ENCODE measurements at regions not wholly inside any gene's neighbourhood (a gene's known extent, or its start where the extent isn't known, plus 50 kb on each side); places are given as distances from the start of the nearest gene placed in this dataset.

DNA sequence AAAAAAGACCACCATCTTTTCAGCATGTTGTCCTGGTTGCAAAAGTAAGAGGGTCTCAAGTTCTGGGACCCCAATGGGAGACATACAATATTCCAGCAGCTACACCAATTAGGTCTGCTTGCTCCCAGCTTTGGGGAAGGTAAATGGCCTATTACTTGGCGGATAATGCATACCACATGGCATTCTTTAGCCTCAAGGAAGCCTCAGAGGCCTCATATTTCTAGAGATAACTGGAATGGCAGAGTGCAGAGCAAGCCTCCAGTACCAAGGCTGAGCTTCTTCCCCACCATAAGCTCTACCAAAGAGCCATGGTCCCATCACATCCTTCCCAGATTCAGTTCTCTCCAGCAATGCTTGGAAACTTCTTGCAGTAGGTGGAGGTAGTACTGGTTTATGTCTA, 493.8 kb downstream of the SHQ1 start:
- TF ChIP-seq MAX (IDR thresholded peaks at IDR 0.05), result no peak
- no peak for TF ChIP-seq CTCF (IDR thresholded peaks at IDR 0.05)
- no peak for TF ChIP-seq MAFK (IDR thresholded peaks at IDR 0.05; ENCODE audit: partially characterized antibody)
- TF ChIP-seq EP300 (IDR thresholded peaks at IDR 0.05), result no peak
- TF ChIP-seq PHF8 (IDR thresholded peaks at IDR 0.05; ENCODE audit: borderline replicate concordance, low read depth), result no peak
- TF ChIP-seq, protein P1, sequence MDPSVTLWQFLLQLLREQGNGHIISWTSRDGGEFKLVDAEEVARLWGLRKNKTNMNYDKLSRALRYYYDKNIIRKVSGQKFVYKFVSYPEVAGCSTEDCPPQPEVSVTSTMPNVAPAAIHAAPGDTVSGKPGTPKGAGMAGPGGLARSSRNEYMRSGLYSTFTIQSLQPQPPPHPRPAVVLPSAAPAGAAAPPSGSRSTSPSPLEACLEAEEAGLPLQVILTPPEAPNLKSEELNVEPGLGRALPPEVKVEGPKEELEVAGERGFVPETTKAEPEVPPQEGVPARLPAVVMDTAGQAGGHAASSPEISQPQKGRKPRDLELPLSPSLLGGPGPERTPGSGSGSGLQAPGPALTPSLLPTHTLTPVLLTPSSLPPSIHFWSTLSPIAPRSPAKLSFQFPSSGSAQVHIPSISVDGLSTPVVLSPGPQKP (IDR thresholded peaks at IDR 0.05; ENCODE audit: low read depth, low read length), result no peak
- no peak for TF ChIP-seq ESRRA (IDR thresholded peaks at IDR 0.05; ENCODE audit: borderline replicate concordance, low read length)
- TF ChIP-seq MYC (IDR thresholded peaks at IDR 0.05; ENCODE audit: borderline replicate concordance, low read length), result no peak
- TF ChIP-seq, protein P2, sequence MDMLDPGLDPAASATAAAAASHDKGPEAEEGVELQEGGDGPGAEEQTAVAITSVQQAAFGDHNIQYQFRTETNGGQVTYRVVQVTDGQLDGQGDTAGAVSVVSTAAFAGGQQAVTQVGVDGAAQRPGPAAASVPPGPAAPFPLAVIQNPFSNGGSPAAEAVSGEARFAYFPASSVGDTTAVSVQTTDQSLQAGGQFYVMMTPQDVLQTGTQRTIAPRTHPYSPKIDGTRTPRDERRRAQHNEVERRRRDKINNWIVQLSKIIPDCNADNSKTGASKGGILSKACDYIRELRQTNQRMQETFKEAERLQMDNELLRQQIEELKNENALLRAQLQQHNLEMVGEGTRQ (IDR thresholded peaks at IDR 0.05), result no peak
- no peak for TF ChIP-seq CBX8 (IDR thresholded peaks at IDR 0.05)
- no peak for TF ChIP-seq POLR2A (IDR thresholded peaks at IDR 0.05; ENCODE audit: low read length)
- TF ChIP-seq SREBF2 (IDR thresholded peaks at IDR 0.05), result no peak
- no peak for TF ChIP-seq CBX2 (IDR thresholded peaks at IDR 0.05; ENCODE audit: borderline replicate concordance, low read depth)
